HG03135 (cell line): ENCODE measurements at regions not wholly inside any gene's neighbourhood (a gene's known extent, or its start where the extent isn't known, plus 50 kb on each side); places are given as distances from the start of the nearest gene placed in this dataset.

Experiments used
- ATAC-seq: cut with Tn5 transposase; IDR thresholded peaks from one replicate; pipeline ENCODE4 v1.9.1; 2021; ENCODE audit warnings: mild to moderate bottlenecking, moderate library complexity; ENCODE audit not compliant: unreplicated experiment

- no peak for ATAC-seq
Observed at GRCh38 chr3:176574786-176575185, 622.5 kb downstream of the TBL1XR1 start.

- ATAC-seq: no peak
Observed at GRCh38 chr3:176571926-176572325, 625.4 kb downstream of the TBL1XR1 start.

- no peak for ATAC-seq
Observed at GRCh38 chr3:176570992-176571391, 626.3 kb downstream of the TBL1XR1 start.

- no peak for ATAC-seq
Observed at GRCh38 chr3:176568189-176568588, 629.1 kb downstream of the TBL1XR1 start.

- no peak for ATAC-seq
Observed at GRCh38 chr3:176566757-176567156, 630.5 kb downstream of the TBL1XR1 start.

GRCh38 chr3:176562331-176562730, 635.0 kb downstream of the TBL1XR1 start:
- no peak for ATAC-seq

GRCh38 chr3:176561826-176562225, 635.5 kb downstream of the TBL1XR1 start:
- no peak for ATAC-seq

- no peak for ATAC-seq
Observed at GRCh38 chr3:176554791-176555654, 642.3 kb downstream of the TBL1XR1 start.

GRCh38 chr3:176554264-176554663, 643.0 kb downstream of the TBL1XR1 start:
- no peak for ATAC-seq

GRCh38 chr3:176526942-176527341, 670.3 kb downstream of the TBL1XR1 start:
- ATAC-seq: no peak

GRCh38 chr3:176526225-176526624, 671.1 kb downstream of the TBL1XR1 start:
- ATAC-seq: no peak

- ATAC-seq: no peak
Observed at GRCh38 chr3:176523114-176523513, 674.2 kb downstream of the TBL1XR1 start.

- ATAC-seq: no peak
Observed at GRCh38 chr3:176522436-176522835, 674.8 kb downstream of the TBL1XR1 start.

GRCh38 chr3:176521531-176522175, 675.6 kb downstream of the TBL1XR1 start:
- no peak for ATAC-seq

- ATAC-seq: no peak
Observed at GRCh38 chr3:176514297-176514696, 683.0 kb downstream of the TBL1XR1 start.

- no peak for ATAC-seq
Observed at GRCh38 chr3:176513604-176514003, 683.7 kb downstream of the TBL1XR1 start.

- ATAC-seq: no peak
Observed at GRCh38 chr3:176512037-176512436, 685.2 kb downstream of the TBL1XR1 start.

GRCh38 chr3:176510097-176510496, 687.2 kb downstream of the TBL1XR1 start:
- no peak for ATAC-seq

GRCh38 chr3:176505878-176506621, 691.2 kb downstream of the TBL1XR1 start:
- ATAC-seq: no peak

GRCh38 chr3:176491084-176491483, 706.2 kb downstream of the TBL1XR1 start:
- no peak for ATAC-seq

- ATAC-seq: no peak
Observed at GRCh38 chr3:176490357-176490756, 706.9 kb downstream of the TBL1XR1 start.

GRCh38 chr3:176479248-176479647, 718.0 kb downstream of the TBL1XR1 start:
- ATAC-seq: no peak
